ENCODE measurements at regions not wholly inside any gene's neighbourhood (a gene's known extent, or its start where the extent isn't known, plus 50 kb on each side); places are given as distances from the start of the nearest gene placed in this dataset.
"Not testable (repeated sequence)": the region's sequence is repeated elsewhere in the genome, so short reads cannot be mapped to it uniquely, and the experiment has no call there.

DNA sequence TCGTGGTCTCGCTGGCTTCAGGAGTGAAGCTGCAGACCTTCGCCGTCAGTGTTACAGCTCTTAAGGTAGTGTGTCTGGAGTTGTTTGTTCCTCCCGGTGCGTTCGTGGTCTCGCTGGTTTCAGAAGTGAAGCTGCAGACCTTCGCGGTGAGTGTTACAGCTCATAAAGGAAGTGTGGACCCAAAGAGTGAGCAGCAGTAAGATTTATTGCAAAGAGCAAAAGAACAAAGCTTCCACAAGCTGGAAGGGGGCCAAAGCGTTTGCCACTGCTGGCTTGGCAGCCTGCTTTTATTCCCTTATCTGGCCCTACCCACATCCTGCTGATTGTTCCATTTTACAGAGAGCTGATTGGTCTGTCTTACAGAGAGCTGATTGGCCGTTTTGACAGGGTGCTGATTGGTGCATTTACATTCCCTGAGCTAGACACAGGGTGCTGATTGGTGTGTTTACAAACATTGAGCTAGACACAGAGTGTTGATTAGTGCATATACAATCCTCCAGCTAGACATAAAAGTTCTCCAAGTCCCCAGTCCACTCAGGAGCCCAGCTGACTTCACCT, 1256.0 kb downstream of the STIM2 start:
- H3K4me3 ChIP-seq (ENCODE audit: low read depth in 1 of 2, low read length in 2 of 2); H3K27me3 ChIP-seq (ENCODE audit: control insufficient read depth in 1 of 2, insufficient read depth in 2 of 2, low read length in 2 of 2); H3K4me1 ChIP-seq (ENCODE audit: insufficient read depth, low read length); H3K9me3 ChIP-seq (ENCODE audit: low read length); H3K9ac ChIP-seq (ENCODE audit: low read length); H3K27ac ChIP-seq (ENCODE audit: low read depth, low read length); H3K36me3 ChIP-seq (ENCODE audit: insufficient read depth, low read length): not testable (repeated sequence)

- Histone ChIP-seq H3K9me3 (ENCODE audit: low read length) (no peaks in the 10 kb centered on the region), H3K27me3 (ENCODE audit: control insufficient read depth in 1 of 2, insufficient read depth in 2 of 2, low read length in 2 of 2) (no peaks in the 10 kb centered on the region), H3K4me1 (ENCODE audit: insufficient read depth, low read length) (no peaks in the 10 kb centered on the region), H3K9ac (ENCODE audit: low read length) (no peak overlapping the region), H3K4me3 (ENCODE audit: low read depth in 1 of 2, low read length in 2 of 2) (no peak overlapping the region), H3K27ac (ENCODE audit: low read depth, low read length) (no peak overlapping the region), H3K36me3 (ENCODE audit: insufficient read depth, low read length) (no peaks in the 10 kb centered on the region)
Measured at GRCh38 chr4:28117084-28117682, 1256.5 kb downstream of the STIM2 start.

DNA sequence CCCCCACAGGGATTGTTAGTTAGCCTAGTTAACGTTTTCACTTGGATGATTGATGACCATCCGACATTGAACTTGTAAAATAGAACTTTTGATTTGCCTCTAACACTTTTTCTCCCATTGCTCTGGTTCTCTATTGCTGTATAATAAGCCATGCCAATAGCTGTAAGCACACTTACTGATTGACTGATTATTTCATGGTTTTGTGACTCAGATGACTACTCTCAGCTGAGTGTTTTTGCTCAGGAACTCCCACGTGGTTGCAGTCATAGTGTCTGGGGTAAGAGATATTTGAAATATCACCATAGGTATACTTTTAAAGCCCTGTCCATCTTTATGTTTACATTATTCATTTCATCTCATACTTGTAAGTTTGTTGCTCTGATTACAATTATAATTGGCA, 1285.5 kb downstream of the STIM2 start:
- Histone ChIP-seq H3K4me3 (ENCODE audit: low read depth in 1 of 2, low read length in 2 of 2) (no peak overlapping the region), H3K9ac (ENCODE audit: low read length) (no peak overlapping the region), H3K36me3 (ENCODE audit: insufficient read depth, low read length) (no peaks in the 10 kb centered on the region), H3K27me3 (ENCODE audit: control insufficient read depth in 1 of 2, insufficient read depth in 2 of 2, low read length in 2 of 2) (no peaks in the 10 kb centered on the region), H3K9me3 (ENCODE audit: low read length) (no peaks in the 10 kb centered on the region), H3K27ac (ENCODE audit: low read depth, low read length) (no peak overlapping the region), H3K4me1 (ENCODE audit: insufficient read depth, low read length) (no peaks in the 10 kb centered on the region)

- no peak overlapping the region for H3K4me3 ChIP-seq (ENCODE audit: low read depth in 1 of 2, low read length in 2 of 2)
- no peaks in the 10 kb centered on the region for H3K4me1 ChIP-seq (ENCODE audit: insufficient read depth, low read length)
- no peaks in the 10 kb centered on the region for H3K9me3 ChIP-seq (ENCODE audit: low read length)
- no peak overlapping the region for H3K27ac ChIP-seq (ENCODE audit: low read depth, low read length)
- no peak overlapping the region for H3K9ac ChIP-seq (ENCODE audit: low read length)
- no peaks in the 10 kb centered on the region for H3K27me3 ChIP-seq (ENCODE audit: control insufficient read depth in 1 of 2, insufficient read depth in 2 of 2, low read length in 2 of 2)
- no peaks in the 10 kb centered on the region for H3K36me3 ChIP-seq (ENCODE audit: insufficient read depth, low read length)
Measured at GRCh38 chr4:28148221-28148620, 1287.6 kb downstream of the STIM2 start.

DNA sequence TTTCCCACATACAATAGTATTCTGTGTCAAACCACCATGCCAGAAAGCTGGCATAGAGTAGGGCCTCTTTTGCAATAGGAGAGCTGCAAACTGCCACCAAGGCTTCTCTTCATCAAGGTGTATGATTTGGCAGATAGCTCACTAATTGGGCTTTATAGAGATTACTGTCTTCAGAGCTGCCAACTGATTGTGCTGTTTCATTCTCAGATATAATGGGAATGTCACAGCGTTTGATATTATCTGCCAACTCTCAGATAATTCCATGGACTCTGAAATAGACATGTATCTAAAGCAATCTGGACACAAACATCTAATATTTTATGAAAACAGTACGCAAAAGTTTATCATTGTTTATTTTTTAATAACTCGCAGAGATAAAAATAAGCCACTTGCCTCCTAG, 1289.1 kb downstream of the STIM2 start:
- no peaks in the 10 kb centered on the region for H3K9me3 ChIP-seq (ENCODE audit: low read length)
- no peaks in the 10 kb centered on the region for H3K36me3 ChIP-seq (ENCODE audit: insufficient read depth, low read length)
- H3K4me1 ChIP-seq (ENCODE audit: insufficient read depth, low read length): no peaks in the 10 kb centered on the region
- no peak overlapping the region for H3K4me3 ChIP-seq (ENCODE audit: low read depth in 1 of 2, low read length in 2 of 2)
- no peak overlapping the region for H3K9ac ChIP-seq (ENCODE audit: low read length)
- no peaks in the 10 kb centered on the region for H3K27me3 ChIP-seq (ENCODE audit: control insufficient read depth in 1 of 2, insufficient read depth in 2 of 2, low read length in 2 of 2)
- H3K27ac ChIP-seq (ENCODE audit: low read depth, low read length): no peak overlapping the region

GRCh38 chr4:28151314-28151713, 1290.7 kb downstream of the STIM2 start:
- Histone ChIP-seq H3K4me3 (ENCODE audit: low read depth in 1 of 2, low read length in 2 of 2) (no peak overlapping the region), H3K9me3 (ENCODE audit: low read length) (no peaks in the 10 kb centered on the region), H3K9ac (ENCODE audit: low read length) (no peak overlapping the region), H3K27ac (ENCODE audit: low read depth, low read length) (no peak overlapping the region), H3K36me3 (ENCODE audit: insufficient read depth, low read length) (no peaks in the 10 kb centered on the region), H3K27me3 (ENCODE audit: control insufficient read depth in 1 of 2, insufficient read depth in 2 of 2, low read length in 2 of 2) (no peaks in the 10 kb centered on the region), H3K4me1 (ENCODE audit: insufficient read depth, low read length) (no peaks in the 10 kb centered on the region)

- Histone ChIP-seq H3K4me3 (ENCODE audit: low read depth in 1 of 2, low read length in 2 of 2) (no peak overlapping the region), H3K36me3 (ENCODE audit: insufficient read depth, low read length) (no peaks in the 10 kb centered on the region), H3K27me3 (ENCODE audit: control insufficient read depth in 1 of 2, insufficient read depth in 2 of 2, low read length in 2 of 2) (no peaks in the 10 kb centered on the region), H3K9ac (ENCODE audit: low read length) (no peak overlapping the region), H3K9me3 (ENCODE audit: low read length) (no peaks in the 10 kb centered on the region), H3K27ac (ENCODE audit: low read depth, low read length) (no peak overlapping the region), H3K4me1 (ENCODE audit: insufficient read depth, low read length) (no peaks in the 10 kb centered on the region)
Measured at GRCh38 chr4:28167411-28167810, 1306.8 kb downstream of the STIM2 start.

DNA sequence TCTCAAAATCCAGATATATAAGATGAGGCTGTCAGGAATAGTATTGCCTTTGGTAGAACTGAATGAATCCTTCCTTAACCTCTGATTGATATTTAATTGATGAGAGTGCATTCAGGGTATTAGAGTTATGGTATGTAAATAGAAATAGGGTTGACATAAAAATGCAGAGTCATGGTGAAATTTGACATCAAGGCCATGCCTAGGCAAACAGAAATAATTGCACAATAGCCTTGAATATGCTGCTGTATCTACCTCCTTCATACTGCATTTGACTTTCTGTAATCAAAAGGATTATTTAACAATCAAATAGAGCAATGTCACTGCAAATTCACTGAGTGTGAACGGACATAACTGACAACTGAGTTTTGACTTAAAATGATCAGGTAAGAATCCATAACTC, 1316.3 kb downstream of the STIM2 start:
- Histone ChIP-seq H3K27ac (ENCODE audit: low read depth, low read length) (no peak overlapping the region), H3K36me3 (ENCODE audit: insufficient read depth, low read length) (no peaks in the 10 kb centered on the region), H3K9me3 (ENCODE audit: low read length) (no peaks in the 10 kb centered on the region), H3K9ac (ENCODE audit: low read length) (no peak overlapping the region), H3K27me3 (ENCODE audit: control insufficient read depth in 1 of 2, insufficient read depth in 2 of 2, low read length in 2 of 2) (no peaks in the 10 kb centered on the region), H3K4me1 (ENCODE audit: insufficient read depth, low read length) (no peaks in the 10 kb centered on the region), H3K4me3 (ENCODE audit: low read depth in 1 of 2, low read length in 2 of 2) (no peak overlapping the region)

DNA sequence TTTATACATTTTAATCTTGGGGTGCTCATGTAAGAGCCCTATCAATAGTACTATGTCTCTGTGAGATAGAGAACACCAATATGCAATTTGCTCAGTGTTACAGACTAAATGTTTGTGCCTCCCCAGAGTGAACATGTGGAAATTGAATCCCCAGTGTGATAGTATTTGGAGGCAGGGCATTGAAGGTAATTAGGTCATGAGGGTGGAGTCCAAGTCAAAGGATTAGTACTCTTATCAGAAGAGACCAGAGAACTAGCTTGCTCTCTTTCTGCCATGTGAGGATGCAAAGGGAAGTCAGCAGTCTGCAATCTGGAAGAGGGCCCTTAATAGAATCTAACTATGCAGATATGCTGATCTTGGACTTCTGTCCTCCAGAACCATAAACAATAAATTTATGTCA, 1317.0 kb downstream of the STIM2 start:
- no peaks in the 10 kb centered on the region for H3K27me3 ChIP-seq (ENCODE audit: control insufficient read depth in 1 of 2, insufficient read depth in 2 of 2, low read length in 2 of 2)
- H3K9ac ChIP-seq (ENCODE audit: low read length): no peak overlapping the region
- no peaks in the 10 kb centered on the region for H3K36me3 ChIP-seq (ENCODE audit: insufficient read depth, low read length)
- H3K4me3 ChIP-seq (ENCODE audit: low read depth in 1 of 2, low read length in 2 of 2): no peak overlapping the region
- H3K4me1 ChIP-seq (ENCODE audit: insufficient read depth, low read length): no peaks in the 10 kb centered on the region
- no peaks in the 10 kb centered on the region for H3K9me3 ChIP-seq (ENCODE audit: low read length)
- H3K27ac ChIP-seq (ENCODE audit: low read depth, low read length): no peak overlapping the region

DNA sequence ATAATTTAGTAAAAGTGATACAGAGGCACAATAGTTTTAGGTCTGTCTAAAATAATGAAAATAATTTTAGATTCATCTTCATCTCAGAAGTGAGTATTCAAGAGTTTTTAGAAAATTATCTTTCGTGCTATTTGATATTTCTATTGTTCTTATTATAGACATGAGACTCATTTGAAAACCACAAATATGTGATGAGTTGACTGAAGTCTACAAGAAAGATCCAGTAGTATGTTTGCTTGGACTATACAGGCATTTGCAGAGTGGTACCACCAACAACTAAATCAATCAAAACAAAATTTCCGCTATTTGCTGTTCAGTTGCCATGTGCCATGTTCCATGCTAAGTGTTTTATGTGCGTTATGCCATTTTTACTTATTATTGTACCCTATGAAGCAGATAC, 1318.5 kb downstream of the STIM2 start:
- H3K27me3 ChIP-seq (ENCODE audit: control insufficient read depth in 1 of 2, insufficient read depth in 2 of 2, low read length in 2 of 2): no peaks in the 10 kb centered on the region
- H3K36me3 ChIP-seq (ENCODE audit: insufficient read depth, low read length): no peaks in the 10 kb centered on the region
- no peaks in the 10 kb centered on the region for H3K4me1 ChIP-seq (ENCODE audit: insufficient read depth, low read length)
- H3K9ac ChIP-seq (ENCODE audit: low read length): no peak overlapping the region
- H3K4me3 ChIP-seq (ENCODE audit: low read depth in 1 of 2, low read length in 2 of 2): no peak overlapping the region
- no peaks in the 10 kb centered on the region for H3K9me3 ChIP-seq (ENCODE audit: low read length)
- H3K27ac ChIP-seq (ENCODE audit: low read depth, low read length): no peak overlapping the region

GRCh38 chr4:28209371-28209924, 1348.8 kb downstream of the STIM2 start:
- H3K27me3 ChIP-seq (ENCODE audit: control insufficient read depth in 1 of 2, insufficient read depth in 2 of 2, low read length in 2 of 2): no peaks in the 10 kb centered on the region
- no peaks in the 10 kb centered on the region for H3K9me3 ChIP-seq (ENCODE audit: low read length)
- no peaks in the 10 kb centered on the region for H3K36me3 ChIP-seq (ENCODE audit: insufficient read depth, low read length)
- H3K9ac ChIP-seq (ENCODE audit: low read length): no peak overlapping the region
- H3K4me3 ChIP-seq (ENCODE audit: low read depth in 1 of 2, low read length in 2 of 2): no peak overlapping the region
- H3K27ac ChIP-seq (ENCODE audit: low read depth, low read length): no peak overlapping the region
- H3K4me1 ChIP-seq (ENCODE audit: insufficient read depth, low read length): no peaks in the 10 kb centered on the region

All from muscle layer of colon (tissue), 2 donors.